CD14-positive monocyte (primary cell): ENCODE measurements at regions not wholly inside any gene's neighbourhood (a gene's known extent, or its start where the extent isn't known, plus 50 kb on each side); places are given as distances from the start of the nearest gene placed in this dataset.

ENCODE experiments used
- DNase-seq, 3 donors: peaks; one replicate each; pipeline ENCODE4 v3.0.0-alpha.2; 2011 to 2022
- H2AFZ ChIP-seq: 2 replicates; pipeline ENCODE4 v1.6.0; 2012; ENCODE audit warnings: mild to moderate bottlenecking, low read depth, low read length, inconsistent platforms; ENCODE audit not compliant: insufficient read depth, poor library complexity, severe bottlenecking
- H3K27ac ChIP-seq, 2 donors: 1 replicate in 1 of 2; 2 replicates in 1 of 2; pipeline ENCODE4 v1.5.1; 2012 to 2013; ENCODE audit warnings: low read length in 2 of 2, control low read depth in 1 of 2, inconsistent platforms in 1 of 2, low read depth in 1 of 2, mild to moderate bottlenecking in 1 of 2
- H3K27me3 ChIP-seq, 2 donors: one replicate each; pipeline versions ENCODE4 v1.6.0 to v1.6.1; 2011 to 2013; ENCODE audit warnings: low read length in 2 of 2; ENCODE audit not compliant: control insufficient read depth in 2 of 2, insufficient read depth in 2 of 2
- H3K36me3 ChIP-seq, 2 donors: replicated peaks in 1 of 2; 1 replicate in 1 of 2; 2 replicates in 1 of 2; pipeline versions ENCODE4 v1.5.1 to v1.6.1; 2012 to 2013; ENCODE audit warnings: low read length in 2 of 2, control low read depth in 1 of 2, inconsistent platforms in 1 of 2, mild to moderate bottlenecking in 1 of 2; ENCODE audit not compliant: insufficient read depth in 2 of 2, control insufficient read depth in 1 of 2
- H3K4me1 ChIP-seq, 2 donors: 1 replicate in 1 of 2; 2 replicates in 1 of 2; pipeline versions ENCODE4 v1.5.1 to v1.6.1; 2012 to 2013; ENCODE audit warnings: low read length in 2 of 2, control low read depth in 1 of 2, inconsistent platforms in 1 of 2, mild to moderate bottlenecking in 1 of 2, moderate library complexity in 1 of 2; ENCODE audit not compliant: insufficient read depth in 2 of 2, control insufficient read depth in 1 of 2
- H3K4me2 ChIP-seq: replicated peaks from 2 replicates; pipeline ENCODE3; 2012; ENCODE audit warnings: low read length, moderate library complexity, mild to moderate bottlenecking; ENCODE audit not compliant: poor library complexity, severe bottlenecking; ENCODE audit errors: extremely low read depth
- H3K4me3 ChIP-seq, 3 experiments: fragments of 200-600 bp in 1 of 3; sonication (generic) in 1 of 3; replicated peaks in 1 of 3; 1 replicate in 2 of 3; 2 replicates in 1 of 3; pipeline ENCODE4 v1.5.1; 2011 to 2013; ENCODE audit warnings: low read length in 3 of 3, mild to moderate bottlenecking in 3 of 3, control low read depth in 2 of 3, low read depth in 2 of 3, inconsistent platforms in 1 of 3, moderate library complexity in 1 of 3
- H3K79me2 ChIP-seq: 2 replicates; pipeline ENCODE4 v1.6.0; 2012; ENCODE audit warnings: mild to moderate bottlenecking, control low read depth, inconsistent platforms, low read length, moderate library complexity; ENCODE audit not compliant: insufficient read depth
- H3K9ac ChIP-seq: 2 replicates; pipeline ENCODE4 v1.6.0; 2017; ENCODE audit warnings: low read length, mild to moderate bottlenecking; ENCODE audit not compliant: insufficient read depth, poor library complexity, severe bottlenecking
- H3K9me3 ChIP-seq, 2 donors: replicated peaks in 1 of 2; 1 replicate in 1 of 2; 2 replicates in 1 of 2; pipeline versions ENCODE4 v1.5.1 to v1.6.1; 2012 to 2013; ENCODE audit warnings: low read length in 2 of 2, control low read depth in 1 of 2; ENCODE audit not compliant: control insufficient read depth in 1 of 2, insufficient read depth in 1 of 2
- H4K20me1 ChIP-seq: 2 replicates; pipeline ENCODE4 v1.6.0; 2012; ENCODE audit warnings: mild to moderate bottlenecking, low read length, control low read depth, moderate library complexity; ENCODE audit not compliant: insufficient read depth
- H3K27ac Mint-ChIP-seq, 7 donors: one replicate each; pipeline ENCODE4 v1.8.0; 2020; ENCODE audit warnings: mild to moderate bottlenecking in 7 of 7, mixed read lengths in 7 of 7, moderate library complexity in 6 of 7, inconsistent platforms in 2 of 7
- H3K27me3 Mint-ChIP-seq, 3 donors: one replicate each; pipeline ENCODE4 v1.8.0; 2021 to 2022; ENCODE audit warnings: low read depth in 3 of 3, mild to moderate bottlenecking in 3 of 3, mixed read lengths in 3 of 3, moderate library complexity in 3 of 3, inconsistent platforms in 1 of 3
- H3K36me3 Mint-ChIP-seq, 2 donors: one replicate each; pipeline ENCODE4 v1.8.0; 2020; ENCODE audit warnings: mixed read lengths in 2 of 2, inconsistent platforms in 1 of 2, mild to moderate bottlenecking in 1 of 2
- H3K4me1 Mint-ChIP-seq: one replicate; pipeline ENCODE4 v1.8.0; 2020; ENCODE audit warnings: mild to moderate bottlenecking, mixed read lengths
- H3K4me3 Mint-ChIP-seq, 2 donors: one replicate each; pipeline ENCODE4 v1.8.0; 2020; ENCODE audit warnings: mild to moderate bottlenecking in 2 of 2, mixed read lengths in 2 of 2, moderate library complexity in 1 of 2
- H3K9me3 Mint-ChIP-seq, 7 donors: one replicate each; pipeline ENCODE4 v1.8.0; 2020 to 2022; ENCODE audit warnings: mixed read lengths in 7 of 7, mild to moderate bottlenecking in 6 of 7, moderate library complexity in 6 of 7, inconsistent platforms in 2 of 7
- WGBS: methylation state at CpG from one replicate; pipeline ENCODE4 v1.1.5; 2013; ENCODE audit warnings: missing lambda C conversion rate; ENCODE audit not compliant: insufficient coverage; 5-methylcytosine and 5-hydroxymethylcytosine counted together
- intact Hi-C, 2 donors: fragments of 100-400 bp; cut with micrococcal nuclease; formaldehyde crosslinking; loops; one replicate each; pipeline versions ENCODE4 v1.15.0 to v1.15.1; 2023
- TF ChIP-seq, protein P1 (sequence below): fragments of 200-600 bp; IDR thresholded peaks from one replicate; pipeline ENCODE4 v1.8.0; 2022; ENCODE audit warnings: antibody characterized with exemption, mild to moderate bottlenecking

- H3K36me3 Mint-ChIP-seq: no peaks in the 10 kb centered on the region
- Histone ChIP-seq H2AFZ (no peak overlapping the region), H4K20me1 (no peaks in the 10 kb centered on the region), H3K27me3 (peaks cover 0 to 5% of the 10 kb centered on the region in 2 donors), H3K4me1 (no peaks in the 10 kb centered on the region), H3K36me3 (no peaks in the 10 kb centered on the region), H3K79me2 (no peaks in the 10 kb centered on the region), H3K4me2 (no peak overlapping the region), H3K4me3 (no peak overlapping the region), H3K9ac (no peak overlapping the region), H3K27ac (no peak overlapping the region), H3K9me3 (no peaks in the 10 kb centered on the region)
- intact Hi-C loops: no loop called here
- TF ChIP-seq, protein P1, sequence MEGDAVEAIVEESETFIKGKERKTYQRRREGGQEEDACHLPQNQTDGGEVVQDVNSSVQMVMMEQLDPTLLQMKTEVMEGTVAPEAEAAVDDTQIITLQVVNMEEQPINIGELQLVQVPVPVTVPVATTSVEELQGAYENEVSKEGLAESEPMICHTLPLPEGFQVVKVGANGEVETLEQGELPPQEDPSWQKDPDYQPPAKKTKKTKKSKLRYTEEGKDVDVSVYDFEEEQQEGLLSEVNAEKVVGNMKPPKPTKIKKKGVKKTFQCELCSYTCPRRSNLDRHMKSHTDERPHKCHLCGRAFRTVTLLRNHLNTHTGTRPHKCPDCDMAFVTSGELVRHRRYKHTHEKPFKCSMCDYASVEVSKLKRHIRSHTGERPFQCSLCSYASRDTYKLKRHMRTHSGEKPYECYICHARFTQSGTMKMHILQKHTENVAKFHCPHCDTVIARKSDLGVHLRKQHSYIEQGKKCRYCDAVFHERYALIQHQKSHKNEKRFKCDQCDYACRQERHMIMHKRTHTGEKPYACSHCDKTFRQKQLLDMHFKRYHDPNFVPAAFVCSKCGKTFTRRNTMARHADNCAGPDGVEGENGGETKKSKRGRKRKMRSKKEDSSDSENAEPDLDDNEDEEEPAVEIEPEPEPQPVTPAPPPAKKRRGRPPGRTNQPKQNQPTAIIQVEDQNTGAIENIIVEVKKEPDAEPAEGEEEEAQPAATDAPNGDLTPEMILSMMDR: no peak
- no peaks in the 10 kb centered on the region for H3K9me3 Mint-ChIP-seq
- no peaks in the 10 kb centered on the region for H3K4me1 Mint-ChIP-seq
- DNase-seq: no peak
- WGBS: 85% methylated on average over 5 of the region's 11 CpGs
- peak overlapping the region in 1 of 7 donors; percentile 31 for H3K27ac Mint-ChIP-seq
- no peak overlapping the region for H3K4me3 Mint-ChIP-seq
- H3K27me3 Mint-ChIP-seq: peaks cover 14 to 29% (median 18%) of the 10 kb centered on the region in 3 donors
These were observed 80.9 kb upstream of the ZC3H12A start for GRCh38 chr1:37393173-37394120.

DNA sequence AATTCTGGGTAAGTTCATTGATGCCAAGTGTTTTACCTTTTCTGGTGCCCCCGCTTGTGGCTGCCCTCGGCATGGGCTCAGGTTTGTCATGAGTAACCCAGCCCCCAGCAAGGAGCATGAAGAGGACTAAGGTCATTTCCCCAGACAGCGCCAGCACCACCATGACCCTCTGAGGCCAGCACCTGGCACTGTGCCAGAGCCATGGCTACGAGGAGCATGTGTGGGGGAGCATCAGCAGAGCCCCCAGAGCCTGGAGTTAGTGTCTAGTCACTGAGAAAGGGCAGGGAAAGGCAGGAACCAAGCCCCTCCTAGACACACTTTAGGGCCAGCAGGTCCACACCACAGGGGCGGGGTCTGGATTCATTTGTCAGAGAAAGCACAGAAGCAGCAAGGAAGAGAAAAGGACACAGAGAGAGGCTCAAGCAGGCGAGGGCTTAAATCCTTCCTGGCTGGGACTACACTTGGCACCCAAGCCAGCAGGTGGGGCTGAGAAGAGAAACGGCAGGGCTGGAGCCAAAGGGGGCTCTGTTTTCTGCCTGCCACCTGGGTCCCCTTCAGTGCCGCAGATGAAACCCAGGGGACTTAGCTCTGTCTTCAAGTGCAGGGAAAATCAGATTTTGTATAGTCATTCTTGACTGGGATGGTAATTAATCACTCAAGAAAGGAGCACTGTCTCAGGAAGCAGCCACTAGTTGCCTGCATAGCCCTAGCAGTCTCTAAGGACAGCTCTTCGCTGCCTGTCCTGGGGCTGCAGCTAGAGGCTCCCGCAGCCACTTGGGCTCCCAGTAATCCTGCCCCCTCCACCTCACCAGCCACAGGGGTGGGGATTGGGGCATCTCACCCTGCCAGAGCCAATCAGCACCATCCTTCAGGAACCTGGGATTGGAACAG lies 79.6 kb upstream of the ZC3H12A start:
- no peaks in the 10 kb centered on the region for H4K20me1 ChIP-seq
- no peaks in the 10 kb centered on the region for H3K36me3 ChIP-seq
- H3K4me1 Mint-ChIP-seq: no peaks in the 10 kb centered on the region
- DNase-seq: no peak
- H2AFZ ChIP-seq: no peak overlapping the region
- WGBS: 52% methylated on average over 7 of the region's 10 CpGs
- peaks cover 0 to 5% of the 10 kb centered on the region in 2 donors for H3K27me3 ChIP-seq
- no peaks in the 10 kb centered on the region for H3K4me1 ChIP-seq
- no peaks in the 10 kb centered on the region for H3K36me3 Mint-ChIP-seq
- H3K4me2 ChIP-seq: no peak overlapping the region
- TF ChIP-seq, protein P1: no peak
- no peak overlapping the region for H3K27ac Mint-ChIP-seq
- no peaks in the 10 kb centered on the region for H3K9me3 ChIP-seq
- H3K9me3 Mint-ChIP-seq: no peaks in the 10 kb centered on the region
- H3K27me3 Mint-ChIP-seq: peaks cover 14 to 29% (median 20%) of the 10 kb centered on the region in 3 donors
- intact Hi-C loops: no loop called here
- H3K4me3 ChIP-seq: no peak overlapping the region
- H3K27ac ChIP-seq: no peak overlapping the region
- no peak overlapping the region for H3K9ac ChIP-seq
- H3K79me2 ChIP-seq: no peaks in the 10 kb centered on the region
- H3K4me3 Mint-ChIP-seq: no peak overlapping the region
